ENCODE measurements at regions not wholly inside any gene's neighbourhood (a gene's known extent, or its start where the extent isn't known, plus 50 kb on each side); places are given as distances from the start of the nearest gene placed in this dataset.

GRCh38 chr2:2547911-2548310, 216.8 kb upstream of the MYT1L start:
- DNase-seq (ENCODE audit: low read depth, low spot score), result no peak
- no peak overlapping the region for H3K27ac ChIP-seq

- no peak for DNase-seq (ENCODE audit: low read depth, low spot score)
- no peak overlapping the region for H3K27ac ChIP-seq
Measured at GRCh38 chr2:2547451-2547850, 216.4 kb upstream of the MYT1L start.

- DNase-seq (ENCODE audit: low read depth, low spot score), result no peak
Measured at GRCh38 chr2:2546046-2546445, 215.0 kb upstream of the MYT1L start.

GRCh38 chr2:2542966-2543611, 212.0 kb upstream of the MYT1L start:
- no peak overlapping the region for H3K27ac ChIP-seq
- DNase-seq (ENCODE audit: low read depth, low spot score), result no peak

More at GRCh38 chr2:2546046-2546445, 215.0 kb upstream of the MYT1L start:
- no peak overlapping the region for H3K27ac ChIP-seq

DNA sequence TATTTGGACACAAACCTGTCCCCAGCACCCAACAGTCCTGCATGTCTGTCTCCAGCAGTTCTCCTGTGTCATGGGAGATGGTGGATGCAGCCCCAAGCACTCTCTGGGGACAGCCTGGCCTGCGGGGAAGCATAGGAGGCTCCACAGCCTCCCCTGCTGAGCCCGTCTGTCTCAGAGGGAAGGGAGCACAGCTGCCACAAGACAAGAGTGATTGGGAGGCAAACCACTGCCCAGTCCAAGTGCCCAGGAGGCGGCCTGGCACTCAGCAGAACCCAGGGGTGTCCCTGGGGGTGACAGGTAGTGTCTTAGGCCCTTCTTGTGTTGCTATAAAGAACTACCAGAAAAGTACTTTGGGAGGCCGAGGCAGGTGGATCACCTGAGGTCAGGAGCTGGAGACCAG, 211.2 kb upstream of the MYT1L start:
- no peak for DNase-seq (ENCODE audit: low read depth, low spot score)
- no peak overlapping the region for H3K27ac ChIP-seq

GRCh38 chr2:2540406-2540805, 209.3 kb upstream of the MYT1L start:
- no peak for DNase-seq (ENCODE audit: low read depth, low spot score)
- H3K27ac ChIP-seq, result no peak overlapping the region

DNA sequence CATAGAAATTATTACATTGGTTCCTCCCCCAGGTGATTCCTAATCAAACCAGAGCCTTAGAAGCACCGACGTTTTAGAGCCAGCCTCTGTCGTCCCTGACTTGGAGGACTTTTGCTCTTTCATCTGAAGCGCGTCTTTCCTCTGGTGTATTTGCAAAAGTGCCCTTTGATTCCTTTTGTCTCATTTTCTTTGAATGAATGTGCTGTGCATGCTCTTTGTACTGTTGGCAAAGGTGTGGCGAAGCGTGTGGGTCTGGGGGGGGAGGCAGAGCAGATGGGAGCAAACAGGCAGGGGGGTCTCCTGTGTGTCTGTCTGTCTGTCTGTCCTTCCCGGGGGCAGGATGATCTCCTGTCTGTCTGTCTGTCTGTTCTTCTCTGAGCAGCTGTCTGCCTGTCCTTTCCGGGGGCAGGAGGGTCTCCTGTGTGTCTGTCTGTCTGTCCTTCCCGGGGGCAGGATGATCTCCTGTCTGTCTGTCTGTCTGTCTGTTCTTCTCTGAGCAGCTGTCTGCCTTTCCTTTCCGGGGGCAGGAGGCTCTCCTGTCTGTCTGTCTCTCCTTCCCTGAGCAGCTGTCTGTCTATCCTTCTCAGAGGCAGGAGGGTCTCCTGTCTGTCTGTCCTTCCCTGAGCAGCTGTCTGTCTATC, 205.5 kb upstream of the MYT1L start:
- no peak overlapping the region for H3K27ac ChIP-seq
- no peak for DNase-seq (ENCODE audit: low read depth, low spot score)

GRCh38 chr2:2530334-2530733, 199.3 kb upstream of the MYT1L start:
- H3K27ac ChIP-seq, result no peak overlapping the region
- no peak for DNase-seq (ENCODE audit: low read depth, low spot score)

- DNase-seq (ENCODE audit: low read depth, low spot score), result no peak
Measured at GRCh38 chr2:2528846-2529245, 197.8 kb upstream of the MYT1L start.

GRCh38 chr2:2527148-2527547, 196.1 kb upstream of the MYT1L start:
- DNase-seq (ENCODE audit: low read depth, low spot score), result no peak
- no peak overlapping the region for H3K27ac ChIP-seq

More at GRCh38 chr2:2528846-2529245, 197.8 kb upstream of the MYT1L start:
- no peak overlapping the region for H3K27ac ChIP-seq

- H3K27ac ChIP-seq, result no peak overlapping the region
- no peak for DNase-seq (ENCODE audit: low read depth, low spot score)
Measured at GRCh38 chr2:2524348-2524941, 193.4 kb upstream of the MYT1L start.

DNA sequence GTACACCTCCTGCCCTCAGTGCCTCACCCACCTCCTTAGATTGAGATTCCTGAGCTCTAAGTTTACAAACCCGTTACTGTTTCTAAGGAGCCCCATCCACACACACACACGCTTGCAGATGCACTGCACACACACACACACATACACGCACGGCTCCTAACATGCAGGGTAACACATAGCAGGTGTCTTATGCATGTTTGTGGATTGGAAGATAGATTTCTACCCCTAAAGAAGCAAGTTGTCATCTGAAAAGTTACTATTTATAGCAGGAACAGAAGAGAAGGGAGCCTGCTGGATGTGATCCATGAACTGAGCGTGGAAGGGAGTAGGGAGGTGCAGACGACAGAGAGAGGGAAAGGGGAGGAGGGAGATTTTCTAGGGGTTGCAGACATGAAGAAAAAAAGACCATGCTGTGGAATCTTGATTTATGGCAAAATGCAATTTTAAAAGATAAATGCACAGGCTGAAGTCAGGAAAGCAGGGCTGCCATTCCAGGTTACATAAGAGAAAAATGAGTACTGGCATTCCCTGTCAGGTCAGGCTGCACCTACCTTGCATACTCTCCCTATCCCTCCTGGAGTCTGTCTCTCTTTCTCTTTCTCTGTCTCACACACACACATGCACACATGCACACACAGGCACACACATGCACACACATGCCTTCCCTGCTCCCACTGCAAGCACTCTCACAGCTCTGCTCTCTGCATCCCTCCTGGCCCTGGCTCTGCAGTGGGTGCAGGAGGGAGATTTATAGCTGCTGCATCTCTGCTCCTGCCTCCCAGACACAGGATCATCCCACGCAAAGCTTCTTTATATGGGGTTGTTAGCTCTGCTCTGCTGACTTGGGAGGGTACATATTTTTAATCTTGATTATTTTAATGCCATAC, 192.6 kb upstream of the MYT1L start:
- no peak for DNase-seq (ENCODE audit: low read depth, low spot score)
- no peak overlapping the region for H3K27ac ChIP-seq

DNA sequence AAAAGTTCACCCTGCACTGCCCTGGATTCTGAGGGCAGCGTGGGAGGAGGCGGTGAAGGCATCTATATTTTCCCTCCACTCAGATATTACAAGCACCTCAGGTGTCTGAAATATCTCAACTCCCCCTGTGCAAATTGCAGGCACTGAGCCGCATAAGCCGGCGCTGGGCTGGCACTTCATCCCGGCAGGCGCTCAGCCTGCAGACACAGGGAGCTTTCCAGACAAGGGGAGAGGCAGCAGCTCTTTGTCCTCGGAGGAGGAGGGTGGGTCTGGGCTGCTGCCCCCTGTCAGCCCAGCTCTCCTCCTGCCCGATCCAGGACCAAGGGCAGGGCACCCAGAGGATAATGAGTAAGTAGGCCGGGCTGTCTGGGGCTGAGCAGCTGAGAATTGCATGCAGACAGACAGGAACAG, 189.3 kb upstream of the MYT1L start:
- no peak for DNase-seq (ENCODE audit: low read depth, low spot score)
- no peak overlapping the region for H3K27ac ChIP-seq

- no peak for DNase-seq (ENCODE audit: low read depth, low spot score)
- H3K27ac ChIP-seq, result no peak overlapping the region
Measured at GRCh38 chr2:2519381-2519780, 188.3 kb upstream of the MYT1L start.

DNA sequence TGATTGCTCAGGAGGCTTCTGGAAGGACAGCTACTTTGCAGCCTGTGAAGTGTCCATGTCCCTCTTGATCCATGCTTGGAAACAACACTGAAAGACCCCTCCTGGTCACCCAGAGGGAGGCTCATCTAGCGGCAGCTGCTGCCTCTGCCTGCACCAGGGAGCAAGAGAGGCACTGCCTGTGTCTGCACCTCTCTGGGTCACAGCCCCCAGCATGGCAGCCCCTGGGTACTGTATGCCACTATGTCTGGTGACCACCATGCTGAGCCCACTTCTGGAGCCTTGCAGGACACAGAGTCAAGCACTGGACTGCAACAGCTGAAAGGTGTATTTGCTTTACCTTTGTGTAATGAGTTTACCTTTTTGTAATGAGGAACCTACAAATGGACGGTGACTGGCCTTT, 186.3 kb upstream of the MYT1L start:
- H3K27ac ChIP-seq, result no peak overlapping the region
- DNase-seq (ENCODE audit: low read depth, low spot score), result no peak

GRCh38 chr2:2516386-2516785, 185.3 kb upstream of the MYT1L start:
- no peak for DNase-seq (ENCODE audit: low read depth, low spot score)
- no peak overlapping the region for H3K27ac ChIP-seq

- DNase-seq (ENCODE audit: low read depth, low spot score), result no peak
- H3K27ac ChIP-seq, result no peak overlapping the region
Measured at GRCh38 chr2:2512931-2513330, 181.9 kb upstream of the MYT1L start.

- DNase-seq (ENCODE audit: low read depth, low spot score), result no peak
- no peak overlapping the region for H3K27ac ChIP-seq
Measured at GRCh38 chr2:2507417-2507997, 176.4 kb upstream of the MYT1L start.

GRCh38 chr2:2506536-2506935, 175.5 kb upstream of the MYT1L start:
- no peak overlapping the region for H3K27ac ChIP-seq
- DNase-seq (ENCODE audit: low read depth, low spot score), result no peak

DNA sequence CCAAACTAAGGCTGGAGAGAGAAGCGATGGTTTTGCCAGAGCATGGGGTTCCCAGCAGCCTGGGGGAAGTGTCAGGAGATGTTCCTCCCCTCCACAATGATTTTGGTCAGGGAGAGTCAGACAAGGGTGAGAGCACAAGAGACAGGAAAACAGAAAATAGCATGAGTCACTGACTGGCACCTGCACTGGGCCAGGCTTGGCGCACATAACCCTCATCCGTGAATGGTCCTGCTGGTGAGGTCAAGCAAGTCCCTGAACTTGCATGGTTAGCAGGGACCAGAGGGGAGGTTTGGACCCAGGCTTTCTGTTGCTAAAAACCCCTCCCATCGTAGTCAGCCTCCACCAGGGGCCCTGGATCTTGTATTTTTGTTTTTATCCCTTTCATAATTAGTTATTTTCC, 174.5 kb upstream of the MYT1L start:
- H3K27ac ChIP-seq, result no peak overlapping the region
- no peak for DNase-seq (ENCODE audit: low read depth, low spot score)

All from epithelial cell of prostate (primary cell).